B cell (primary cell): ENCODE measurements at regions not wholly inside any gene's neighbourhood (a gene's known extent, or its start where the extent isn't known, plus 50 kb on each side); places are given as distances from the start of the nearest gene placed in this dataset.

Experiments
- CTCF ChIP-seq: fragments of 200-600 bp; IDR thresholded peaks from one replicate; pipeline ENCODE4 v1.8.0; 2022; ENCODE audit warnings: antibody characterized with exemption, mild to moderate bottlenecking
- EZH2 ChIP-seq: IDR thresholded peaks from 2 replicates; pipeline ENCODE4 v1.6.1; 2012; ENCODE audit warnings: borderline replicate concordance, low read depth, mild to moderate bottlenecking, moderate library complexity, low read length; ENCODE audit not compliant: insufficient read depth, poor library complexity, severe bottlenecking

- no peak for TF ChIP-seq CTCF
- TF ChIP-seq EZH2: no peak
Measured at GRCh38 chr6:40805336-40805735, 218.2 kb upstream of the LRFN2 start.
